Loucy (cell line): ENCODE measurements at regions not wholly inside any gene's neighbourhood (a gene's known extent, or its start where the extent isn't known, plus 50 kb on each side); places are given as distances from the start of the nearest gene placed in this dataset.

Experiments
- H2AFZ ChIP-seq: fragments of 200-600 bp; sonication (generic); 2 replicates; pipeline ENCODE4 v1.6.0; 2016; ENCODE audit warnings: antibody characterized with exemption, mild to moderate bottlenecking, low read length, moderate library complexity
- H3F3A ChIP-seq: fragments of 200-600 bp; 2 replicates; pipeline ENCODE4 v1.6.0; 2016; ENCODE audit warnings: antibody characterized with exemption, low read depth, mild to moderate bottlenecking
- H3K27me3 ChIP-seq: fragments of 200-600 bp; sonication (generic); 2 replicates; pipeline ENCODE4 v1.6.1; 2014; ENCODE audit warnings: low read length, mild to moderate bottlenecking; ENCODE audit not compliant: insufficient read depth, poor library complexity, severe bottlenecking
- H3K36me3 ChIP-seq: fragments of 200-600 bp; sonication (generic); 2 replicates; pipeline ENCODE4 v1.6.1; 2016; ENCODE audit warnings: low read length; ENCODE audit not compliant: insufficient read depth
- H3K4me1 ChIP-seq: fragments of 200-600 bp; sonication (generic); 2 replicates; pipeline ENCODE4 v1.5.1; 2014; ENCODE audit warnings: low read length, mild to moderate bottlenecking; ENCODE audit not compliant: insufficient read depth, poor library complexity, severe bottlenecking
- H3K4me2 ChIP-seq: fragments of 200-600 bp; sonication (generic); 2 replicates; pipeline ENCODE4 v1.6.0; 2014; ENCODE audit warnings: antibody characterized with exemption, low read length, low read depth, mild to moderate bottlenecking; ENCODE audit not compliant: poor library complexity, severe bottlenecking
- H3K4me3 ChIP-seq: fragments of 200-600 bp; sonication (generic); 2 replicates; pipeline ENCODE4 v1.5.1; 2014; ENCODE audit warnings: low read length, mild to moderate bottlenecking, mixed read lengths; ENCODE audit not compliant: poor library complexity, severe bottlenecking
- H3K79me2 ChIP-seq: fragments of 200-600 bp; sonication (generic); 2 replicates; pipeline ENCODE4 v1.6.1; 2014; ENCODE audit warnings: low read length; ENCODE audit not compliant: insufficient read depth
- H3K9ac ChIP-seq: fragments of 200-600 bp; sonication (generic); 2 replicates; pipeline ENCODE4 v1.6.0; 2014; ENCODE audit warnings: mild to moderate bottlenecking, low read depth, low read length, moderate library complexity; ENCODE audit not compliant: poor library complexity, severe bottlenecking
- H3K9me2 ChIP-seq: fragments of 200-600 bp; sonication (generic); replicated peaks from 2 replicates; pipeline ENCODE4 v1.6.1; 2016; ENCODE audit warnings: low read depth, low read length, mixed read lengths
- H3K9me3 ChIP-seq: fragments of 200-600 bp; sonication (generic); 2 replicates; pipeline ENCODE4 v1.6.1; 2014; ENCODE audit warnings: mild to moderate bottlenecking, antibody characterized with exemption, low read length, low read depth; ENCODE audit not compliant: insufficient read depth
- H4K20me1 ChIP-seq: fragments of 200-600 bp; sonication (generic); 2 replicates; pipeline ENCODE4 v1.6.0; 2014; ENCODE audit warnings: antibody characterized with exemption, low read length, mild to moderate bottlenecking; ENCODE audit not compliant: insufficient read depth, poor library complexity, severe bottlenecking
- EZH2phosphoT487 ChIP-seq: fragments of 200-600 bp; IDR thresholded peaks from 2 replicates; pipeline ENCODE4 v1.6.1; 2018; ENCODE audit warnings: antibody characterized with exemption, mild to moderate bottlenecking, moderate library complexity, borderline replicate concordance
- TF ChIP-seq, protein P1 (sequence below): fragments of 200-600 bp; sonication (generic); conservative IDR thresholded peaks from 2 replicates; pipeline ENCODE4 v1.5.1; 2014; ENCODE audit warnings: mild to moderate bottlenecking, antibody characterized with exemption, low read length

DNA sequence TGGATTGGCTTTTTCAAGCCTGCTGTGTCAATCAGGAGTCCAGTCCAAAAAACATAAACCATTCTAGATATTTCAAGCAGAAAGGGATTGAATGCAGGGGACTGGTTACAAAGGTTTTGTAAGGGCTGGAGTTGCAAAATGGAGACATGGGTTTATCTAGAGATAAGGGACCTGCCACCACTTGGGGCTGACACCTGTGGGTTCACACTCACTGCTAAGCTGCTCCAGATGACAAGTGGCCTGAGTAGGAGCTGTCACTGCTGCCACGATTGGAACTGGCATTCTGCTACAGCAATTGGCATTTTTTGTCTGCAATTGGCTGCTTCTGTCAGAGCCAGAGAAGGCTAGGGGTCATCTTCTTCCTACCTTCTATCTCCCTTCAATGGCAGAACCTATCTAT is 66.3 kb upstream of the ZFR start:
- no peak overlapping the region for H2AFZ ChIP-seq
- no peaks in the 10 kb centered on the region for H3K9me2 ChIP-seq
- TF ChIP-seq, protein P1, sequence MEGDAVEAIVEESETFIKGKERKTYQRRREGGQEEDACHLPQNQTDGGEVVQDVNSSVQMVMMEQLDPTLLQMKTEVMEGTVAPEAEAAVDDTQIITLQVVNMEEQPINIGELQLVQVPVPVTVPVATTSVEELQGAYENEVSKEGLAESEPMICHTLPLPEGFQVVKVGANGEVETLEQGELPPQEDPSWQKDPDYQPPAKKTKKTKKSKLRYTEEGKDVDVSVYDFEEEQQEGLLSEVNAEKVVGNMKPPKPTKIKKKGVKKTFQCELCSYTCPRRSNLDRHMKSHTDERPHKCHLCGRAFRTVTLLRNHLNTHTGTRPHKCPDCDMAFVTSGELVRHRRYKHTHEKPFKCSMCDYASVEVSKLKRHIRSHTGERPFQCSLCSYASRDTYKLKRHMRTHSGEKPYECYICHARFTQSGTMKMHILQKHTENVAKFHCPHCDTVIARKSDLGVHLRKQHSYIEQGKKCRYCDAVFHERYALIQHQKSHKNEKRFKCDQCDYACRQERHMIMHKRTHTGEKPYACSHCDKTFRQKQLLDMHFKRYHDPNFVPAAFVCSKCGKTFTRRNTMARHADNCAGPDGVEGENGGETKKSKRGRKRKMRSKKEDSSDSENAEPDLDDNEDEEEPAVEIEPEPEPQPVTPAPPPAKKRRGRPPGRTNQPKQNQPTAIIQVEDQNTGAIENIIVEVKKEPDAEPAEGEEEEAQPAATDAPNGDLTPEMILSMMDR = no peak
- no peak for TF ChIP-seq EZH2phosphoT487
- H3K4me1 ChIP-seq = peaks cover 30% of the 10 kb centered on the region
- no peaks in the 10 kb centered on the region for H3K9me3 ChIP-seq
- H3K4me2 ChIP-seq = no peak overlapping the region
- H3K4me3 ChIP-seq = no peak overlapping the region
- H4K20me1 ChIP-seq = no peaks in the 10 kb centered on the region
- H3K79me2 ChIP-seq = no peaks in the 10 kb centered on the region; the same call in 1 of the 2 replicates
- H3K9ac ChIP-seq = no peak overlapping the region
- no peaks in the 10 kb centered on the region for H3K36me3 ChIP-seq
- H3K27me3 ChIP-seq = no peaks in the 10 kb centered on the region
- no peaks in the 10 kb centered on the region for H3F3A ChIP-seq

DNA sequence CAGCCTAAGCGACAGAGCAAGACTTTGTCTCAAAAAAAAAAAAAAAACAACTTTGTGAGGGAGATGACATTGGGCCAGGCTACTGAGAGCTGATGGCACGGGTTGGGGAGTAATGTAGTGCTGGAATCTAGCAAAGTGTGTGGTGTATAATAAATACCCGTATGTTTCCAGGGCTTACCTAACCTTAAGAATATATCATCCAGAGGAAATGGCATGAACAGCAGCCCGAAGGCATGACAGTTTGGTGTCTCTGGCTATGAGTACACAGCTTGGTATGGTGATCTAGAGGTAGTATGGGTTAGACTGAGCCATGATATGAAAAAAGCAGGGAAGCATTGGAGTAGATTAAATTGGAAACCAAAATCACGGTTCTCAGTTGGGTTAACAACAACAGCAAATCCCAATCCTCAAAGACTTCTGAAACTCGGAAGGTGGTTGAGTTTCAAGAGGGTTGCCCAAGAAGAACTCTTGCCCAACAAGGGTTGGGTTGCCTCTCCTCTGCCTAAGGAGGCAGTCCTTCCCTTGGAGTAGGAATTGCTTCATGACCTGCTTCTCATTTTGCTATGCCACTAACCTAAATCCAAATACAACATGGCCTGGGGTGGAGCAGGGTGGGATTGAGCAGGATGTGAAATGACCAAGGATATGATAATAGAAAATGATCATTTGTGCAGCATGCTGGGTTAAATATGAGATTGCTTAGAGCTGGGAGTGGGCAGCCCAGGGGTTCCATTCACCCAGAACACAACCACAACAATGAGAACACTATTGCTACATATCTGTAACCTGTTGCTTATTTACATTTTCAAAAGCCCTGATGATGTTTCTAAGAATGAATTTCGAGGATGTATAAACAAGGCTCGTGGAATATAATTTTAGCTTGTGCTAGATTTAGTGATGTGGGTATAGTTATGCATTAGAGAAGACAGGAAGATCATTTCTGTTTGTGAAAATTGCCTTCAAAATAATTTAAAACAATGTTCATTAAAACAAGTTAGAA is 64.6 kb upstream of the ZFR start:
- no peaks in the 10 kb centered on the region for H3K36me3 ChIP-seq
- no peaks in the 10 kb centered on the region for H3K9me2 ChIP-seq
- no peak overlapping the region for H3K4me2 ChIP-seq
- no peaks in the 10 kb centered on the region for H3K9me3 ChIP-seq
- H3K4me3 ChIP-seq = no peak overlapping the region
- H2AFZ ChIP-seq = no peak overlapping the region
- H3K9ac ChIP-seq = no peak overlapping the region
- no peaks in the 10 kb centered on the region for H3K27me3 ChIP-seq
- H3F3A ChIP-seq = peaks cover 9% of the 10 kb centered on the region
- no peaks in the 10 kb centered on the region; the same call in 1 of the 2 replicates for H3K79me2 ChIP-seq
- no peaks in the 10 kb centered on the region for H4K20me1 ChIP-seq
- H3K4me1 ChIP-seq = peaks cover 44% of the 10 kb centered on the region
- TF ChIP-seq EZH2phosphoT487 = no peak
- TF ChIP-seq, protein P1 = no peak

DNA sequence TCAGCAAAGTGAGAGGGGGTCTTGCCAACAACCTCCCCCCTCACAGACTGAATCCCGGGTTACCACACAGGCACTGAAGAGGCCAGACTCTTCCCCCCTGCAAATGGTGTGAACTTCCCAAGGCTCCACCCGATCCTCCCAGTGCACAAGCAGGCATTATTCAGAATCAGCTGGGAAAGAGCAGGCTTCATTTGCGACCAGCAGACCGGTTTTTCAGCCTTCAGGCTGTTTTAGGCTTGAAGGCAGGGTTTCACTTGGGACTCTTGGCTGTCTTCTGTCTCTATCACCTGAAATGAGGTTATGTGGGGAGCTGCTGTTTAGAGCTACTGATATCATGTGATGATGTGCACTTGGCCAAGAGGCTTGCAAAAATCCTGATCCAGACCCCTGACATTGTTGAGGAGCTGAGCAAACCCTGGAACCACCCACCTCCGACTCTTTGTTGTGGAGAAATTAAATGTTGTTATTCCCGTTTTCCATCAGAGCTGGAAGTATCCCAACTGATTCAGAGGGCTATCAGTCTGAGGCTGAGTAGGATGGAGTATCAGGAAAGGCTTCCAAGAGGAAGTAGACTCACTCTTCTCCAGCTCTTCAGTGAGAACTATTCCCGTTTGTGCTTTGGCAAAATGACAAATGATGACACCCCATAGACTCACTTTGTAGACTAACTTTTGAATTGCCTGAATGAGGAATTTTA is 63.3 kb upstream of the ZFR start:
- no peak for TF ChIP-seq EZH2phosphoT487
- TF ChIP-seq, protein P1 = no peak
- H4K20me1 ChIP-seq = no peaks in the 10 kb centered on the region

More for the DNA sequence above, 63.3 kb upstream of the ZFR start:
- H3K9me3 ChIP-seq = no peaks in the 10 kb centered on the region
- H2AFZ ChIP-seq = no peak overlapping the region
- no peaks in the 10 kb centered on the region for H3K9me2 ChIP-seq
- H3K4me2 ChIP-seq = peak overlapping the region; percentile 86
- no peaks in the 10 kb centered on the region for H3K36me3 ChIP-seq
- peak overlapping the region; percentile 24 for H3K9ac ChIP-seq
- peaks cover 9% of the 10 kb centered on the region for H3F3A ChIP-seq
- no peaks in the 10 kb centered on the region; the same call in 1 of the 2 replicates for H3K79me2 ChIP-seq
- H3K4me3 ChIP-seq = peak overlapping the region; percentile 64
- peaks cover 44% of the 10 kb centered on the region for H3K4me1 ChIP-seq
- H3K27me3 ChIP-seq = no peaks in the 10 kb centered on the region
